Panc1 (cell line): ENCODE measurements at regions not wholly inside any gene's neighbourhood (a gene's known extent, or its start where the extent isn't known, plus 50 kb on each side); places are given as distances from the start of the nearest gene placed in this dataset.

Experiments
- POLR2AphosphoS5 ChIP-seq: IDR thresholded peaks from 2 replicates; pipeline ENCODE4 v1.6.1; 2012; ENCODE audit warnings: mild to moderate bottlenecking, low read depth, low read length, moderate library complexity
- TF ChIP-seq, protein P1 (sequence below): fragments of 450-650 bp; IDR thresholded peaks from 2 replicates; pipeline ENCODE4 v1.5.1; 2017; ENCODE audit warnings: mild to moderate bottlenecking

DNA sequence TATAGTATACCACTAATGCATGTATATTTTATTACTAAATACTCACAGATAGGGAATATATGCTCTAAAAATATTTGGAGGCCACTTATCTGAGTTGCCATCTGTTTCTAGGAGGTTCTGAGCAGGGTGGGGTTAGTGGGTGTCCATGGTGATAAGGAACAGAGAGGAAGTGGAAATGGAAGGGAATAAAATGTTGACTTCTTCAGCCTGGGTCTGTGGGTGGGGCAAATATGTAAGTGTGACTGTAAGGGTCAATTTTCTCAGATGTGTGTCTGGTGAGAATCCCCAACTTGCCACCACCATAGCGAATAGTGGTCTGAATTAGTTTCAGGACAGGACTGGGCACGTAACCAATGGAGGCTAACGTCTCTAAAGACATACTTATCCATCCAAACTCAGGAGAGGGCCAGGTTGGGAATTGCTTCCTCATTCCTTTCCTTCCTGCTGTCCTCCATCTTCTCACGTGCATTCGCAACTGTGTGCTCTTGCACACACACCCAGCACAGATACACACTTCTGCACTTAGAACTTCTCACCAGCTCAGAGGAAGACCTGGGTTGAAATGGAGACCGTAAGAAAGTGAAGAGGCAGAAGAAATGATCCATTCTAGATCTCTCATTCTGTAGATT, 54.2 kb upstream of the GZMB start:
- TF ChIP-seq, protein P1, sequence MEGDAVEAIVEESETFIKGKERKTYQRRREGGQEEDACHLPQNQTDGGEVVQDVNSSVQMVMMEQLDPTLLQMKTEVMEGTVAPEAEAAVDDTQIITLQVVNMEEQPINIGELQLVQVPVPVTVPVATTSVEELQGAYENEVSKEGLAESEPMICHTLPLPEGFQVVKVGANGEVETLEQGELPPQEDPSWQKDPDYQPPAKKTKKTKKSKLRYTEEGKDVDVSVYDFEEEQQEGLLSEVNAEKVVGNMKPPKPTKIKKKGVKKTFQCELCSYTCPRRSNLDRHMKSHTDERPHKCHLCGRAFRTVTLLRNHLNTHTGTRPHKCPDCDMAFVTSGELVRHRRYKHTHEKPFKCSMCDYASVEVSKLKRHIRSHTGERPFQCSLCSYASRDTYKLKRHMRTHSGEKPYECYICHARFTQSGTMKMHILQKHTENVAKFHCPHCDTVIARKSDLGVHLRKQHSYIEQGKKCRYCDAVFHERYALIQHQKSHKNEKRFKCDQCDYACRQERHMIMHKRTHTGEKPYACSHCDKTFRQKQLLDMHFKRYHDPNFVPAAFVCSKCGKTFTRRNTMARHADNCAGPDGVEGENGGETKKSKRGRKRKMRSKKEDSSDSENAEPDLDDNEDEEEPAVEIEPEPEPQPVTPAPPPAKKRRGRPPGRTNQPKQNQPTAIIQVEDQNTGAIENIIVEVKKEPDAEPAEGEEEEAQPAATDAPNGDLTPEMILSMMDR: no peak
- no peak for TF ChIP-seq POLR2AphosphoS5
